Head of caudate nucleus (tissue), 42 donors: ENCODE measurements at regions not wholly inside any gene's neighbourhood (a gene's known extent, or its start where the extent isn't known, plus 50 kb on each side); places are given as distances from the start of the nearest gene placed in this dataset.
A peak's percentile ranks its signal among the peaks of the same experiment; 100 is the strongest.

Experiments
- DNase-seq, 42 donors: peaks; one replicate each; pipeline versions ENCODE4 v3.0.0 to v3.0.0-alpha.2; 2020 to 2021; ENCODE audit warnings: mixed read lengths in 7 of 42
- intact Hi-C: fragments of 100-400 bp; cut with DNase I; formaldehyde crosslinking; loops from one replicate; pipeline ENCODE4 v1.15.0; 2022

- no peak for DNase-seq
- intact Hi-C loops, result no loop called here
These were observed 167.7 kb upstream of the ZNF507 start for GRCh38 chr19:32177686-32178085.

- intact Hi-C loops, result no loop called here
- peak in 4 of 42 donors; percentile 4 to 21 (median 10) for DNase-seq
These were observed 167.0 kb upstream of the ZNF507 start for GRCh38 chr19:32178401-32178800.

- intact Hi-C loops, result no loop called here
- peak in 3 of 42 donors; percentile 14 to 24 (median 17) for DNase-seq
These were observed 166.5 kb upstream of the ZNF507 start for GRCh38 chr19:32178956-32179355.

GRCh38 chr19:32181216-32181920 is 164.0 kb upstream of the ZNF507 start:
- DNase-seq, result peak in 3 of 42 donors; percentile 13 to 34 (median 29)
- intact Hi-C loops, result no loop called here

GRCh38 chr19:32186542-32187330 is 158.7 kb upstream of the ZNF507 start:
- DNase-seq, result peak in 1 of 42 donors; percentile 5
- intact Hi-C loops, result no loop called here

- intact Hi-C loops, result no loop called here
- DNase-seq, result no peak
These were observed 156.5 kb upstream of the ZNF507 start for GRCh38 chr19:32188921-32189320.

- intact Hi-C loops, result no loop called here
- peak in 3 of 42 donors; percentile 4 to 32 (median 26) for DNase-seq
These were observed 155.3 kb upstream of the ZNF507 start for GRCh38 chr19:32189956-32190706.

- DNase-seq, result peak in 3 of 42 donors; percentile 8 to 13 (median 13)
- intact Hi-C loops, result no loop called here
These were observed 153.5 kb upstream of the ZNF507 start for GRCh38 chr19:32191921-32192320.

- intact Hi-C loops, result no loop called here
- peak in 4 of 42 donors; percentile 3 to 20 (median 15) for DNase-seq
These were observed 149.5 kb upstream of the ZNF507 start for GRCh38 chr19:32195706-32196610.

- peak in 4 of 42 donors; percentile 3 to 25 (median 15) for DNase-seq
- intact Hi-C loops, result no loop called here
These were observed 148.6 kb upstream of the ZNF507 start for GRCh38 chr19:32196690-32197420.

- DNase-seq, result peak in 3 of 42 donors; percentile 5 to 16 (median 6)
- intact Hi-C loops, result no loop called here
These were observed 147.2 kb upstream of the ZNF507 start for GRCh38 chr19:32197896-32198882.

- peak in 4 of 42 donors; percentile 14 to 35 (median 34) for DNase-seq
- intact Hi-C loops, result no loop called here
These were observed 145.8 kb upstream of the ZNF507 start for GRCh38 chr19:32199501-32200040.

- intact Hi-C loops, result no loop called here
- peak in 33 of 42 donors; percentile 7 to 65 (median 42) for DNase-seq
These were observed 144.9 kb upstream of the ZNF507 start for GRCh38 chr19:32200312-32201038.

- peak in 1 of 42 donors; percentile 14 for DNase-seq
- intact Hi-C loops, result no loop called here
These were observed 144.2 kb upstream of the ZNF507 start for GRCh38 chr19:32201211-32201610.

GRCh38 chr19:32201636-32202051 is 143.8 kb upstream of the ZNF507 start:
- DNase-seq, result peak in 1 of 42 donors; percentile 17
- intact Hi-C loops, result no loop called here

GRCh38 chr19:32202244-32202643 is 143.2 kb upstream of the ZNF507 start:
- DNase-seq, result peak in 1 of 42 donors; percentile 21
- intact Hi-C loops, result no loop called here
